ENCODE measurements at regions not wholly inside any gene's neighbourhood (a gene's known extent, or its start where the extent isn't known, plus 50 kb on each side); places are given as distances from the start of the nearest gene placed in this dataset.
A peak's percentile ranks its signal among the peaks of the same experiment; 100 is the strongest.

GRCh38 chr6:41404182-41404845 is 68.9 kb downstream of the NCR2 start:
- no peak for DNase-seq (ENCODE audit: extremely low read depth in 1 of 11, low read depth in 9 of 11, low spot score in 4 of 11)

GRCh38 chr6:41405941-41406727 is 70.7 kb downstream of the NCR2 start:
- no peak for DNase-seq (ENCODE audit: extremely low read depth in 1 of 11, low read depth in 9 of 11, low spot score in 4 of 11)

- DNase-seq (ENCODE audit: extremely low read depth in 1 of 11, low read depth in 9 of 11, low spot score in 4 of 11), result no peak
These were observed 71.5 kb downstream of the NCR2 start for GRCh38 chr6:41406728-41407489.

GRCh38 chr6:41408576-41408975 is 73.2 kb downstream of the NCR2 start:
- DNase-seq (ENCODE audit: extremely low read depth in 1 of 11, low read depth in 9 of 11, low spot score in 4 of 11), result no peak

- no peak for DNase-seq (ENCODE audit: extremely low read depth in 1 of 11, low read depth in 9 of 11, low spot score in 4 of 11)
These were observed 73.6 kb downstream of the NCR2 start for GRCh38 chr6:41408982-41409381.

- DNase-seq (ENCODE audit: extremely low read depth in 1 of 11, low read depth in 9 of 11, low spot score in 4 of 11), result no peak
These were observed 74.1 kb downstream of the NCR2 start for GRCh38 chr6:41409489-41409888.

- DNase-seq (ENCODE audit: extremely low read depth in 1 of 11, low read depth in 9 of 11, low spot score in 4 of 11), result no peak
These were observed 76.6 kb downstream of the NCR2 start for GRCh38 chr6:41411961-41412360.

- no peak for DNase-seq (ENCODE audit: extremely low read depth in 1 of 11, low read depth in 9 of 11, low spot score in 4 of 11)
These were observed 77.8 kb downstream of the NCR2 start for GRCh38 chr6:41413250-41413649.

GRCh38 chr6:41416501-41416837 is 81.1 kb downstream of the NCR2 start:
- DNase-seq (ENCODE audit: extremely low read depth in 1 of 11, low read depth in 9 of 11, low spot score in 4 of 11), result no peak

GRCh38 chr6:41418741-41419140 is 83.3 kb downstream of the NCR2 start:
- DNase-seq (ENCODE audit: extremely low read depth in 1 of 11, low read depth in 9 of 11, low spot score in 4 of 11), result no peak

GRCh38 chr6:41419385-41419784 is 84.0 kb downstream of the NCR2 start:
- DNase-seq (ENCODE audit: extremely low read depth in 1 of 11, low read depth in 9 of 11, low spot score in 4 of 11), result no peak

GRCh38 chr6:41420186-41420585 is 84.8 kb downstream of the NCR2 start:
- no peak for DNase-seq (ENCODE audit: extremely low read depth in 1 of 11, low read depth in 9 of 11, low spot score in 4 of 11)

GRCh38 chr6:41422161-41422560 is 86.8 kb downstream of the NCR2 start:
- DNase-seq (ENCODE audit: extremely low read depth in 1 of 11, low read depth in 9 of 11, low spot score in 4 of 11), result peak in 1 of 11 donors; percentile 63

GRCh38 chr6:41423002-41423401 is 87.6 kb downstream of the NCR2 start:
- DNase-seq (ENCODE audit: extremely low read depth in 1 of 11, low read depth in 9 of 11, low spot score in 4 of 11), result no peak

GRCh38 chr6:41424370-41425058 is 89.1 kb downstream of the NCR2 start:
- peak in 5 of 11 donors; percentile 74 to 82 (median 78) for DNase-seq (ENCODE audit: extremely low read depth in 1 of 11, low read depth in 9 of 11, low spot score in 4 of 11)

GRCh38 chr6:41425511-41425910 is 90.1 kb downstream of the NCR2 start:
- DNase-seq (ENCODE audit: extremely low read depth in 1 of 11, low read depth in 9 of 11, low spot score in 4 of 11), result no peak

- no peak for DNase-seq (ENCODE audit: extremely low read depth in 1 of 11, low read depth in 9 of 11, low spot score in 4 of 11)
These were observed 91.0 kb downstream of the NCR2 start for GRCh38 chr6:41426438-41426851.

- DNase-seq (ENCODE audit: extremely low read depth in 1 of 11, low read depth in 9 of 11, low spot score in 4 of 11), result no peak
These were observed 91.7 kb downstream of the NCR2 start for GRCh38 chr6:41426888-41427641.

Data from renal cortex interstitium (tissue), 11 donors.